Omental fat pad (tissue), 3 donors: ENCODE measurements at regions not wholly inside any gene's neighbourhood (a gene's known extent, or its start where the extent isn't known, plus 50 kb on each side); places are given as distances from the start of the nearest gene placed in this dataset.
"Not testable (repeated sequence)": the region's sequence is repeated elsewhere in the genome, so short reads cannot be mapped to it uniquely, and the experiment has no call there.

ENCODE experiments used
- ATAC-seq: fragments of 150-250 bp; one replicate; pipeline ENCODE4 v1.9.1; 2016; ENCODE audit warnings: mild to moderate bottlenecking, moderate library complexity; ENCODE audit not compliant: low FRiP score
- DNase-seq: peaks from one replicate; pipeline ENCODE4 v3.0.0-alpha.2; 2019; ENCODE audit warnings: low spot score
- CTCF ChIP-seq, 3 donors: fragments of 450-650 bp; IDR thresholded peaks; one replicate each; pipeline ENCODE4 v1.5.1; 2016 to 2017; ENCODE audit warnings: antibody characterized with exemption in 3 of 3, mild to moderate bottlenecking in 3 of 3, moderate library complexity in 2 of 3

GRCh38 chr7:46928719-46929118 is 653.2 kb downstream of the TNS3 start:
- ATAC-seq (no peak), DNase-seq (no peak)
- TF ChIP-seq CTCF (IDR thresholded peaks at IDR 0.05) = no peak

DNA sequence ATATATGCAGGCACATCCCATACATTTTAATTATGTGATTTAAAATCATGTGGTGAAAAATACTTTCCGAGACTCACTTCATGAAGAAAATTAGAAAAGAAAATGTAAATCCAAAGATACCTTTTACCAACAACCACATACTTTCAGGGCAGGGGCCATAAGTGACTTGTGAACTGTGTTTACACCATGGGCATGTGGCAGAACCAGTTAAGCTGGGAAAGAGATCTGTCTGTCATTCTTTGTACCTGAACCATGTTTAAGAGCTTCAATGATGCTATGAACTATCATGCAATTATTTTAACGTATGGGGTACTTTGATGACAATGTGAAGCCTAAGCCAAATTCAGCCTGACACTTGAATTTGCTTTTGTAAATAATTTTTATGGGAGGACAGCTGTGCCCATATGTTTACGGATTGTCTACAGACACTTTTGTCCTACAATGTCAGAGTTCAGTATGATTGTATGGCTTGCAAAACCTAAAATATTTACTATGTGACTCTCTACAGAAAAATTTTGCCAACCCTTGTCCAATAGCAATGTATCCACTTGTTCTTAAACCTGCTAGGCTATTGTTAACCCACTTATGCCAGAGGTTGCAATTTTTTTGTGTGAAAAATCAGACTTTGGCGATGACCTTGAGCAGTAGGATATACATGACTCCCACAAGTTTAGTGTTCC is 654.6 kb downstream of the TNS3 start:
- ATAC-seq (no peak), DNase-seq (no peak)
- TF ChIP-seq CTCF (IDR thresholded peaks at IDR 0.05) = no peak

DNA sequence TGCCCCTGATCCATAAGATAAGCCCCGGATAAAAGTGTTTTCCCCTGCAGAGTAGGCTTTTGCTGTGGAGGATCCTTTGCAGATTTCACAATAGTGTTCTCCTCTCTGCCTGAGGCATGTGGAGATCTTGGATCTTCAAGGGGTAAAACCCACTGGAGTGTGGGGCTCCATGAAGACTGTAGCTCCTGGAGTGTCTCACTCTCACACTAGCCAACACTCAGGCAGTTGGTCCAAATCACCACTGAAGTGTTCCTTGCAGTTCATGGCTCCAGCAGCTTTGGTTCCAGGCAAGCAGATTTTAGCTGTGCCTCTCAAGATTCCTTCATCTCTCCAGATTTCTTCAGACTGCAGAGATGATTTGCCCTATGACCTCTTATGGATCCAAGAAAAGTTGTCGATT is 665.3 kb downstream of the TNS3 start:
- no peak for TF ChIP-seq CTCF (IDR thresholded peaks at IDR 0.05)
- DNase-seq = no peak
- no peak for ATAC-seq

DNA sequence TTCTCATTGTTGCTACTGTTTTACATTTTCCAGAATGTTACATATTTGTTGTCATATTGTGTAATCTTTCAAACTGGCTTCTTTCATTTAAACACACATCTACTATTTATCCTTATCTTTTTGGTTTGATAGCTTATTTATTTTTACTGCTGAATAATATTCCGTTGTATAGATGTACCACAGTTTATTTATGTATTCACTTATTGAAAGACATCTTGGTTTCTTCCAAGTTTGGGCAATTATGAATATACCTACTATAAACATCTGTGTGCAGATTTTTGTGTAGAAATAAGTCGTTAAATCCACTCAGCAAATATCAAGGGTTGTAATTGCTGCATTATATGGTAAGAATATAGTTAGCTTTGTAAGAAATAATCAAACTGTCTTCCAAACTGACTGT is 669.2 kb downstream of the TNS3 start:
- TF ChIP-seq CTCF (IDR thresholded peaks at IDR 0.05) = no peak
- no peak for DNase-seq
- no peak for ATAC-seq

DNA sequence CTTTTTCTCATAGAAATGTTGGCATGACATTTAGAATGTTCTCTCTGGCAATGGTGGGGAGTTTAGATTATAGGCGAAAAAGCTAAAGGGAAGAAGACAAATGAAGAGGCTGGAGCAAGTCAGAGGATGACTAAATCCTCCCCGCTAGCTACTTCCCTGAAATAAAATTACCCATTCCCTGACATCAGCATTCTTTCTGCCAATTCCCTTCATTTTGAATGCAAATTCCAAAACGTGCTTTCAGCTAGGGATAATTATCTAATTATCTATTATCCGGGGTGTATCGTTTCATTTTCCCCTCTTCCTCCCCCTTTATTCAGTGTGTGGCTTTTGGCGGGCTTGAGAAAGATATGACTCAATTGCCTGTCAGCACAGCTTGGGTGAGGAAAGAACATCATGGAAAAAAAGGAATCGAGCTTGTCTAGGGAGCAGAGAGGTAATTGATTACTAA is 672.3 kb downstream of the TNS3 start:
- DNase-seq = no peak
- TF ChIP-seq CTCF (IDR thresholded peaks at IDR 0.05) = no peak
- ATAC-seq = peak; percentile 88

DNA sequence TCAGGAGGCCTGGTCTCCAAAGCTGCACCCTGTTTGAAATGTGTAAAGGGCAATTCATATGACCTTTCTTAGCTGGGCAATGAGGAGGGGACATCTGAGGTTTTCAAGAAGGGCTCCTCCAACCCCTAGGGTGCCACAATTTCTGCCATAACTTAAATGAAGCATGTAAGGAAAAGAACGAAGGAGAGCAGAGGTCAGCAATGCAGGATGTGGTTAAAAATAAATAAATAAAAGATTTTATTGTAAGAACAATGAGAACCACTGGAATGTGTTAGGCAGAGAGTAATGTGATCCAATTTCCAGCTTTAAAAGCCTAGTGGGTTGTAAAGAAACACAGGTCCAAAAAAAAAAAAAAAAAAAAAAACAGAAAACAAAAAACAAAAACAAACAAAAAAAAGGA is 673.1 kb downstream of the TNS3 start:
- DNase-seq = no peak
- TF ChIP-seq CTCF (IDR thresholded peaks at IDR 0.05) = no peak

DNA sequence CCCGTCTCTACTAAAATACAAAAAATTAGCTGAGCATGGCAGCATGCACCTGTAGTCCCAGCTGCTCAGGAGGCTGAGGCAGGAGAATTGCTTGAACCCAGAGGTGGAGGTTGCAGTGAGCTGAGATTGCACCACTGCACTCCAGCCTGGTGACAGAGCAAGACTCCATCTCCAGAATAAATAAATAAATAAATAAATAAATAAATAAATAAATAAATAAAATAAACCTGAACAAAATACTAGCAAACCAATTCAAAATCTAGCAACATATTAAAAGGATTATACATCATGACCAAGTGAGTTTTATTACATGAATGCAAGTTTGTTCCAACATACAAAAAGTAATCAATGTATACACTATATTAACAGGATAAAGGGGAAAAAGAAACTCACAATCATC is 677.4 kb downstream of the TNS3 start:
- not testable (repeated sequence) for DNase-seq, ATAC-seq

More for the DNA sequence above, 673.1 kb downstream of the TNS3 start:
- ATAC-seq = no peak
